Loucy (cell line): ENCODE measurements at regions not wholly inside any gene's neighbourhood (a gene's known extent, or its start where the extent isn't known, plus 50 kb on each side); places are given as distances from the start of the nearest gene placed in this dataset.
"Not testable (repeated sequence)": the region's sequence is repeated elsewhere in the genome, so short reads cannot be mapped to it uniquely, and the experiment has no call there.

Experiments used
- H2AFZ ChIP-seq: fragments of 200-600 bp; sonication (generic); 2 replicates; pipeline ENCODE4 v1.6.0; 2016; ENCODE audit warnings: antibody characterized with exemption, mild to moderate bottlenecking, low read length, moderate library complexity
- H3F3A ChIP-seq: fragments of 200-600 bp; 2 replicates; pipeline ENCODE4 v1.6.0; 2016; ENCODE audit warnings: antibody characterized with exemption, low read depth, mild to moderate bottlenecking
- H3K27me3 ChIP-seq: fragments of 200-600 bp; sonication (generic); 2 replicates; pipeline ENCODE4 v1.6.1; 2014; ENCODE audit warnings: low read length, mild to moderate bottlenecking; ENCODE audit not compliant: insufficient read depth, poor library complexity, severe bottlenecking
- H3K36me3 ChIP-seq: fragments of 200-600 bp; sonication (generic); 2 replicates; pipeline ENCODE4 v1.6.1; 2016; ENCODE audit warnings: low read length; ENCODE audit not compliant: insufficient read depth
- H3K4me1 ChIP-seq: fragments of 200-600 bp; sonication (generic); 2 replicates; pipeline ENCODE4 v1.5.1; 2014; ENCODE audit warnings: low read length, mild to moderate bottlenecking; ENCODE audit not compliant: insufficient read depth, poor library complexity, severe bottlenecking
- H3K4me2 ChIP-seq: fragments of 200-600 bp; sonication (generic); 2 replicates; pipeline ENCODE4 v1.6.0; 2014; ENCODE audit warnings: antibody characterized with exemption, low read length, low read depth, mild to moderate bottlenecking; ENCODE audit not compliant: poor library complexity, severe bottlenecking
- H3K4me3 ChIP-seq: fragments of 200-600 bp; sonication (generic); 2 replicates; pipeline ENCODE4 v1.5.1; 2014; ENCODE audit warnings: low read length, mild to moderate bottlenecking, mixed read lengths; ENCODE audit not compliant: poor library complexity, severe bottlenecking
- H3K79me2 ChIP-seq: fragments of 200-600 bp; sonication (generic); 2 replicates; pipeline ENCODE4 v1.6.1; 2014; ENCODE audit warnings: low read length; ENCODE audit not compliant: insufficient read depth
- H3K9ac ChIP-seq: fragments of 200-600 bp; sonication (generic); 2 replicates; pipeline ENCODE4 v1.6.0; 2014; ENCODE audit warnings: mild to moderate bottlenecking, low read depth, low read length, moderate library complexity; ENCODE audit not compliant: poor library complexity, severe bottlenecking
- H3K9me2 ChIP-seq: fragments of 200-600 bp; sonication (generic); replicated peaks from 2 replicates; pipeline ENCODE4 v1.6.1; 2016; ENCODE audit warnings: low read depth, low read length, mixed read lengths
- H3K9me3 ChIP-seq: fragments of 200-600 bp; sonication (generic); 2 replicates; pipeline ENCODE4 v1.6.1; 2014; ENCODE audit warnings: mild to moderate bottlenecking, antibody characterized with exemption, low read length, low read depth; ENCODE audit not compliant: insufficient read depth
- H4K20me1 ChIP-seq: fragments of 200-600 bp; sonication (generic); 2 replicates; pipeline ENCODE4 v1.6.0; 2014; ENCODE audit warnings: antibody characterized with exemption, low read length, mild to moderate bottlenecking; ENCODE audit not compliant: insufficient read depth, poor library complexity, severe bottlenecking
- CTCF ChIP-seq: fragments of 200-600 bp; sonication (generic); conservative IDR thresholded peaks from 2 replicates; pipeline ENCODE4 v1.5.1; 2014; ENCODE audit warnings: mild to moderate bottlenecking, antibody characterized with exemption, low read length
- EZH2phosphoT487 ChIP-seq: fragments of 200-600 bp; IDR thresholded peaks from 2 replicates; pipeline ENCODE4 v1.6.1; 2018; ENCODE audit warnings: antibody characterized with exemption, mild to moderate bottlenecking, moderate library complexity, borderline replicate concordance

- H3F3A ChIP-seq: no peaks in the 10 kb centered on the region
- H3K9ac ChIP-seq: no peak overlapping the region
- no peaks in the 10 kb centered on the region for H3K4me1 ChIP-seq
- no peak overlapping the region for H3K4me3 ChIP-seq
- no peaks in the 10 kb centered on the region for H3K9me2 ChIP-seq
- H3K4me2 ChIP-seq: no peak overlapping the region
- TF ChIP-seq CTCF: no peak
- no peak for TF ChIP-seq EZH2phosphoT487
- H3K27me3 ChIP-seq: no peaks in the 10 kb centered on the region
- H3K36me3 ChIP-seq: no peaks in the 10 kb centered on the region
- H3K9me3 ChIP-seq: no peaks in the 10 kb centered on the region
- H4K20me1 ChIP-seq: no peaks in the 10 kb centered on the region
- no peak overlapping the region for H2AFZ ChIP-seq
- no peaks in the 10 kb centered on the region for H3K79me2 ChIP-seq
Measured at GRCh38 chr5:96292582-96293247, 140.3 kb downstream of the PCSK1 start.

GRCh38 chr5:96289287-96289686, 143.8 kb downstream of the PCSK1 start:
- H4K20me1 ChIP-seq, H3K4me2 ChIP-seq, H3K9me3 ChIP-seq, H3F3A ChIP-seq, H3K27me3 ChIP-seq, H3K9me2 ChIP-seq, H3K9ac ChIP-seq, H3K4me1 ChIP-seq, H3K4me3 ChIP-seq, H3K36me3 ChIP-seq, H2AFZ ChIP-seq, H3K79me2 ChIP-seq: not testable (repeated sequence)

GRCh38 chr5:96288845-96289185, 144.2 kb downstream of the PCSK1 start:
- Histone ChIP-seq H3K36me3 (no peaks in the 10 kb centered on the region), H3K4me2 (no peak overlapping the region), H4K20me1 (no peaks in the 10 kb centered on the region), H3K9ac (no peak overlapping the region), H3K4me3 (no peak overlapping the region), H2AFZ (no peak overlapping the region), H3K79me2 (no peaks in the 10 kb centered on the region), H3K9me3 (no peaks in the 10 kb centered on the region), H3K27me3 (no peaks in the 10 kb centered on the region), H3F3A (no peaks in the 10 kb centered on the region), H3K9me2 (no peaks in the 10 kb centered on the region), H3K4me1 (no peaks in the 10 kb centered on the region)
- TF ChIP-seq CTCF (no peak), EZH2phosphoT487 (no peak)

- H3F3A ChIP-seq: no peaks in the 10 kb centered on the region
- no peak overlapping the region for H2AFZ ChIP-seq
- no peak overlapping the region for H3K4me3 ChIP-seq
- H3K27me3 ChIP-seq: no peaks in the 10 kb centered on the region
- no peaks in the 10 kb centered on the region for H3K36me3 ChIP-seq
- no peak overlapping the region for H3K4me2 ChIP-seq
- no peaks in the 10 kb centered on the region for H3K9me2 ChIP-seq
- H3K4me1 ChIP-seq: no peaks in the 10 kb centered on the region
- no peaks in the 10 kb centered on the region for H3K9me3 ChIP-seq
- no peaks in the 10 kb centered on the region for H4K20me1 ChIP-seq
- TF ChIP-seq CTCF: no peak
- no peak for TF ChIP-seq EZH2phosphoT487
- H3K9ac ChIP-seq: no peak overlapping the region
- H3K79me2 ChIP-seq: no peaks in the 10 kb centered on the region
Measured at GRCh38 chr5:96288166-96288844, 144.7 kb downstream of the PCSK1 start.
